Vagina (tissue), 2 donors: ENCODE measurements at regions not wholly inside any gene's neighbourhood (a gene's known extent, or its start where the extent isn't known, plus 50 kb on each side); places are given as distances from the start of the nearest gene placed in this dataset.

ENCODE experiments used
- POLR2AphosphoS5 ChIP-seq, 2 donors: sonication (generic); formaldehyde crosslinking; IDR thresholded peaks; one replicate each; pipeline ENCODE4 v1.9.0; 2017; ENCODE audit warnings: antibody characterized with exemption in 2 of 2, mild to moderate bottlenecking in 2 of 2, low read depth in 1 of 2; ENCODE audit not compliant: insufficient read depth in 1 of 2
- TF ChIP-seq, protein P1 (sequence below), 3 experiments: fragments of 450-650 bp in 2 of 3; fragments of 200-600 bp in 1 of 3; sonication (generic) in 1 of 3; IDR thresholded peaks; one replicate each; pipeline ENCODE4 v1.5.1; 2017 to 2019; ENCODE audit warnings: antibody characterized with exemption in 3 of 3, mild to moderate bottlenecking in 2 of 3, moderate library complexity in 2 of 3

DNA sequence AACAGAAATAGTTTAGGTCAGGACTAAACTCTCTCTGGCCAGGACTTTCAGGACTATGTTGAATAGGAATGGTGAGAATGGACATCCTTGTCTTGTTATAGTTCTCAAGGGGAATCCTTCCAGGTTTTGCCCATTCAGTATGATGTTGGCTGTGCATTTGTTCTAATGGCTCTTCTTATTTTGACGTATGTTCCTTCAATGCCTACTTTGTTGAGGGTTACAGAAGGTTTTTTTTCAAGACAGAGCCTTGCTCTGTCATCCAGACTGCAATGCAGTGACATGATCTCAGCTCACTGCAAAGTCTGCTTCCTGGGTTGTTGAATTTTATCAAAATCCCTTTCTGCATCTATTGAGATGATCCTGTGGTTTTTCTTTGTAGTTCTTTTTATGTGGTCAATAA is 79.5 kb upstream of the NID2 start:
- TF ChIP-seq, protein P1, sequence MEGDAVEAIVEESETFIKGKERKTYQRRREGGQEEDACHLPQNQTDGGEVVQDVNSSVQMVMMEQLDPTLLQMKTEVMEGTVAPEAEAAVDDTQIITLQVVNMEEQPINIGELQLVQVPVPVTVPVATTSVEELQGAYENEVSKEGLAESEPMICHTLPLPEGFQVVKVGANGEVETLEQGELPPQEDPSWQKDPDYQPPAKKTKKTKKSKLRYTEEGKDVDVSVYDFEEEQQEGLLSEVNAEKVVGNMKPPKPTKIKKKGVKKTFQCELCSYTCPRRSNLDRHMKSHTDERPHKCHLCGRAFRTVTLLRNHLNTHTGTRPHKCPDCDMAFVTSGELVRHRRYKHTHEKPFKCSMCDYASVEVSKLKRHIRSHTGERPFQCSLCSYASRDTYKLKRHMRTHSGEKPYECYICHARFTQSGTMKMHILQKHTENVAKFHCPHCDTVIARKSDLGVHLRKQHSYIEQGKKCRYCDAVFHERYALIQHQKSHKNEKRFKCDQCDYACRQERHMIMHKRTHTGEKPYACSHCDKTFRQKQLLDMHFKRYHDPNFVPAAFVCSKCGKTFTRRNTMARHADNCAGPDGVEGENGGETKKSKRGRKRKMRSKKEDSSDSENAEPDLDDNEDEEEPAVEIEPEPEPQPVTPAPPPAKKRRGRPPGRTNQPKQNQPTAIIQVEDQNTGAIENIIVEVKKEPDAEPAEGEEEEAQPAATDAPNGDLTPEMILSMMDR (IDR thresholded peaks at IDR 0.05): no peak
- no peak for TF ChIP-seq POLR2AphosphoS5 (IDR thresholded peaks at IDR 0.05; ENCODE audit: insufficient read depth in 1 of 2, low read depth in 1 of 2)
